Fibroblast of peridontal ligament (primary cell): ENCODE measurements at regions not wholly inside any gene's neighbourhood (a gene's known extent, or its start where the extent isn't known, plus 50 kb on each side); places are given as distances from the start of the nearest gene placed in this dataset.
A peak's percentile ranks its signal among the peaks of the same experiment; 100 is the strongest.

ENCODE experiments used
- DNase-seq: peaks from one replicate; pipeline ENCODE4 v3.0.0-alpha.2; 2010; ENCODE audit errors: extremely low read depth

DNA sequence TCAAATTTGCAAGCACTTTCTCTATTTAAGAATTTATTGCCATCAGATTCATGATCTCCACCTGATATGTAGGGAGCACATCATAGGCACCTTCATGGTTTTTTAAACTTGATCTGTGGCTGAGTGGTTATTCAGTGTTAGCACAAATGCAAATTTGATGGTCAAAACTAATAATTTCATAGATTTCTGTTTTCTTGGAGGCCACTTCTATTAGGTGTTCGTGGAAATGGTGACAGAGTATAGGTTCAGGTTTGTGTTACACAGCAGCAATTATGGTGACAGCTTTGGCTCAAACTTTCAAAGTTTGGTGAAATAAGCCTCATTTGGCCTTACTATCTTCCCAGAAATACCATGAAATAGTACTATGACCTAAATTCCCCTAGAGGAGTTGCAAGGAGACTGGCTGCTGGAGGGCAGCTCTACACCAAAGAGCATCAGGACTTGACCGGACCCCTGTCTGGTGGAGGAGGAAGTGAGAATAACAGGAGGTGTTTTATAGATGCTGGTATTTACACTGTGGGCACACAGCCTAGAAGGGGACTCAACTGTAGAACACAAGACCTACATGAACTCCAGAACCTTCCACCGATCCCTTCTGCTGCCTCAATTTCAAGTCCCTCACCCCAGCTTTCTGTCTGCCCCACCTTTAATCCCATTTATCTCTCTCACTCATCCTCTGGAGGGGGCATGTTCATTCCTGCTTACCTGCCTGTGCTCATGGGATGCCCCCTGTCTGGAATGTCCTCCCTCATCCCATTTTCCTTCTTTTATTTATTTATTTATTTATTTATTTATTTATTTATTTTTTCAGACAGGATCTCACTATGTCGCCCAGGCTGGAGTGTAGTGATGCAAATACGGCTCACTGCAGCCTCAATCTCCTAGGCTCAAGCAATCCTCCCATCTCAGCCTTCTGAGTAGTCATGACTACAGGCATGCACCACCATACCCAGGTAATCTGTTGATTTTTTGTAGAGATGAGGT lies 132.9 kb upstream of the SIX2 start:
- no peak for DNase-seq

DNA sequence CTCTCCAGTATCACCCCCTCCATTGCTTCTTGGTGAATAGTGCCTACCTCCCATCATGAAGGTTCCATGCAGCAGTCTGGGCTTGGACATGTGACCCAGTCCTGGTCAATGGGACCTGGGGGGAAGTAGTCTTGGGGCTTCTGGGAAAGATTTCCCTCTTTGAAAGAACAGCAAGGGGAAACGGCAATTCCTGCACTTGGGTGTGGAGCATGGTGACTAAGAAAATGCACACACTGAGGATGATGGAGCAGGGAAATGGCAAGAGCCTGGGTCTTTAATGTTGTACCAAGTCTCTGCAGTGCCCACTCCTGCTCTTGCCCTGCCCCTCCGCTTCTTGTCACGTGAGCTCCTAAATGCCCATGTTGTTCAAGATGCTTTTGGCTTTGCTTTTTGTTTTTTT lies 131.4 kb upstream of the SIX2 start:
- DNase-seq, result no peak

DNA sequence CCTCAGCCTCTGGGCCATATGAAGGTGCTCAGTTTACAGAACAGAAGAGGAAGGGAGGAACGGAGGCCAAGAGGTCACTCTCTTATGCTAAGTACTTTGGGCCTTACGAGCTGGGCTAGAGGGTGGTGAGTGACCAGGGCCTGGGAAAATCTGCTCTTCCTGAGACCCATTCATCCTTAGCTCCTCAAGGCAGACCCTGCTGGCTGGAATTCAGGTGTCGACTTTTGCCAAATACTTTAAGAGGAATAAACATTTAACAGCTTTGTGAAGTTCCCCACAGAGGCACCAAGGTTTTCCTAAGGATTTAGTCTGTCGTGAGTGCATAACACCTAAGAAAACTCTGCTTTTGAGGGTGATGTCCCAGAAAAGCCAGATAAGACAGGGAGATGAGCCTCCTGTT lies 129.7 kb upstream of the SIX2 start:
- DNase-seq, result no peak

DNA sequence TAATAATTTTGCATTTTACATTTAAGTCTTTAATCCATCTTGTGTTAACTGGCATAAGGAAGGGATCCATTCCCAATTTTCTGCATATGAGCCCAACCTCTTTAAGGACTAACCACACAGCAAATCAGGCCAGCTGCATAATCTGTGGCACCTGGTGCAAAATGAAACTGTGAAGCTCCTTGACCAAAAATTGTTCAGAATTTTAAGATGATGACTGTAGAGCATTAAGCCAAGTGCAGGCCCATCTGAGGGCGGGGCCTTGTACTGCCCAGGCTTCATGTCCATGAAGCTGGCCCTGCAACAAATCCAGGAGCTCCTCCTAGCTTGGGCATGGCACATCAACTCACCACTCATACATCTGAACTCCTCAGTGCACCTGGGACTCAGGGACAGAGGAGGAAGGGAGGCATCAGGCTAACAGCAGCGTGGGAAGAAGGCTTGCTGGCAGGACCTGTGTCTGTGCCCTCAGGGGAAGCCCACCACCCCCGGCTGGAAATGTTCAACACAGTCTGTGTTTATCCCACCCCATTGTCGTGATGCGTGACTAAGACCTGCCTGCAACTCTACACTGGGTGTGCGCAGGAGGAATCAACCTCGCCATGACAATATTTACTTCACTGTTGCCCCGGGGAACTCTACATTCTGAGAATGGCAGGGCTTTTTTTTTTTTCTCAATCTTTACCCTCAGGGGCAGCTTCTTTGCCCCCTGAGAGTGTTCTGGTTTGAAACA lies 128.9 kb upstream of the SIX2 start:
- DNase-seq, result no peak

DNA sequence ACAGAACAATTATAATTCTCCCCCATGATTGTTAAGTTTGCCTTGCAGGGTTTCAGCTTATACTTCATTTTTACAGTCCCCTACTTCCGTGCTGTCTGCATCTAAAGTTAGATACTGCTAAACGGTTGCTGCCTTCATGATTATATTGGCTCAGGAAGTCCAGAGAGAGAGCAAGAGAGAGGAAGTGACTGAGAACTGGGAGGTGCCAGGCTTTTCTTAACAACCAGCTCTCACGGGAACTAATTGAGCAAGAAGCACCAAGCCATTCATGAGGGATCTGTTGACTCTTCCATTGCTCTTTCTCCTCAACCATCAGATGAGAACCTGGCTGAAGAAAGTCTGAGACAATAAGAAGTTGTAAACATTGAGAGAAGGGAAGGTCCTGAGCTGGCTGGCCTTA lies 125.5 kb upstream of the SIX2 start:
- DNase-seq, result peak; percentile 67

DNA sequence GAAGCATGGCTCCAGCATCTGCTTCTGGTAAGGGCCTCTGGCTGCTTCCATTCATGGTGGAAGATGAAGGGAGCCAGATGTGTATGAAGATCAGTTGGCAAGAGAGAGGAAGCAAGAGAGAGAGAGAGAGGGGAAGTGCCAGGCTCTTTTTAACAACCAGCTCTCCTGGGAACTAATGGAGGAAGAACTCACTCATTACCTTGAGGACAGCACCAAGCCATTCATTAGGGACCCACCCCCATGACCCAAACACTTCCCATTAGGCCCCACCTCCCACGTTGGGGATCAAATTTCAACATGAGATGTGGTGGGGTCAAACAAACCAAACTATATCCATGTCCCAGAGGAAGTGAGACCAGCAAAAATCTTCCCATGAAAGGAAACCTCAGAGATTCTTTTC lies 124.8 kb upstream of the SIX2 start:
- no peak for DNase-seq

DNA sequence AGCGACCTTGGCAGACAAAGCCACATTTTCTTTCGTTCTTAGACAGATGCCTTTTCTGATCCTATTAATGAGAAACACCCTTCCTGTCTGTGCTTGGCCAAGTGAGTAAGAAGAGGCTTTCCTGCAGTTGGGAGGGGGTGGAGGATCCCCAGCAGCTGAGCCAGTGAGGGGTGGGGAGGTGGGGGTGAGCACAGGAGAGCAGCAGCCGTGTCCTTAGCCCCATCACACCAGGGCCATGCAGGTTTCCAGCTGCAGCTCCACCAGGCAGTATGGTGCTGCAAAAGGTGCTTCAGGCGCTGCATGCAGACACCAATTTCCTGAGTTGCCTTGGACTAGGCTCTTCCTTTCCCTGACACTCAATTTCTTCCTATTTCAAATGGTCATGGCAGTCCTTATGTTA lies 123.3 kb upstream of the SIX2 start:
- no peak for DNase-seq

DNA sequence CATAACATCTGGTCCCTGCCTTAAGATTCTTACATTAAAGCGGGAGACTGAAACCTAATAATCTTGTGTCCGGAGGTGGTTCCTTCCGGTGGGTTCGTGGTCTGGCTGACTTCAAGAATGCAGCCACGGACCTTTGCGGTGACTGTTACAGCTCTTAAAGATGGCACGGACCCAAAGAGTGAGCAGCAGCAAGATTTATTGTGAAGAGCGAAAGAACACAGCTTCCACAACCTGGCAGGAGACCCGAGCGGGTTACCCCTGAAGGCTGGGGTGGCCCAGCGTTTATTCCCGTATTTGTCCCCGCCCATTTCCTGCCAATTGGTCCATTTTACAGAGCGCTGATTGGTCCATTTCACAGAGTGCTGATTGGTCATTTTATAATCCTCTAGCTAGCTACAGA lies 122.3 kb upstream of the SIX2 start:
- DNase-seq, result no peak

DNA sequence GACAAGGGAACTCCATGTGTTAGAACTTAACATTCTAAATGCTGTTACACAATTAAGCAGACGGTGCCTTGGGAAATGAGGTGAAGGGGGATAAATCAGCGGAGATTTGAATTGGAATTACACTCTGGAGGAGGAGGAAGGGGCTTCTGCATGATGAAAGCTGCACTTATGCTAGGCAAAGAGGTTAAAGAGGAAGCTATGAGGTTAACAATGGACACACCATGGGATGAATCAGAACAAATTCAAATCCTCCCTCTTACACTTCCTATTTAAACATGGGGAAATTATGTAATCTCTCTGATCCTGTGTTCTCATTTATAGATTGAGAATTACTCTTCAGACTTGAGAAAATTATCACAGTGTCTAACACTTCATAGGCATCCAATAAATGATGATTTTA lies 121.5 kb upstream of the SIX2 start:
- DNase-seq, result no peak

DNA sequence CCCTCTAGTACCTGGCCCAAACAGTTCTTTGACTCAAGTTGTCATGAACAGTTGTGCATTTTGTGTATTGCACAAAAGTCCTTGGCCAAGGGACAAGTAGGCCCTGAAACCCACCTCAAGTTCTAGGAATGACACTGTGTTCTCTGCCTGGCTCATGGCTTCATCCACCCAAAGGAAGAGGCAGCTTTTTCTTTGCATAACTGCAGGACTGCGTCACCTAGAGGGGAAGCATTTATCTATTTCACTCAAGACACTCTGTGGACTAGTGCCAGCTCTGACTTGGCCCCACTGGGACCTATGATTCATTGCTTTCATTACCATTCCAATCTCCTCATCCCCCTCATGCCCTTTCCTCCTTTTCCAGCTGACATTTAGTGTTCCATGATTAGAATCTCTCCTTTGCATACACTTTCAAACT lies 119.3 kb upstream of the SIX2 start:
- peak; percentile 98 for DNase-seq

DNA sequence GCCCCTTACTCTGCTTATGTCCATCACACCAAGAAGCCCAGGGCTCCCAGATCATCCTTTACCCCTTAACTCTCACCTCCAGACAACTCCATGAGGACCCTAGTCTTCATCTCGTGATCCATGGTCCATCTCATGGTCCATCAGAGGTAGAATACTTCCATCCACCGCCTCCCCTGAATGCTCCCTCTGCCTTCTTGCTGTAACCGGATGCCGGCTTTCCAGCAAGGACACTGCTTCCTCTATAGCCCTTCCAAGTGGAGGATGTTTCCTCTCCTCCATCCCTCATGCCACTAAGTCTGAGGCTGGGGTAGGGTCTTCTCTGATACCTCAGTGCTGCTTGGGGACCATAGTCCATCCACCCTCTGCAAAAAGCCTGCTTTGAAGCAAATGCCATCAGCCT lies 118.6 kb upstream of the SIX2 start:
- no peak for DNase-seq

DNA sequence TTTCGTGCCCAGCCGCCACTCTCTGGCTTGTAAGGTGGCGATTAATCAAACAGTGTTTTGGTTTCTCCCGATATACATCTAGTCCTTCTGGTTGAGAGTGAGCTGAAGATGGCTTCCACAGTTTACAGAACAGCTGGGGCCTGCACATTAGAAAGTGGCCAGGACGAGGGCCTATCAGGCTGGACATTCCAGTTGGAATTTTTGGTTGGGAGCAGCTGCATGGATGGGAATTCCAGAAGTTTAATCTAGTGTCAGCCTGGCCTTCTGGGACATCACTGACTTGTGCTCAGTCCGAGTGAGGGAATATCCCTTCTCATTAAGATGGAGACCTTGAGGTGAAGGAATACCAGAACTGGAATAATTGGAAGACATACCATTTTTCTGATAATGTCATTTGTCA lies 118.1 kb upstream of the SIX2 start:
- no peak for DNase-seq

DNA sequence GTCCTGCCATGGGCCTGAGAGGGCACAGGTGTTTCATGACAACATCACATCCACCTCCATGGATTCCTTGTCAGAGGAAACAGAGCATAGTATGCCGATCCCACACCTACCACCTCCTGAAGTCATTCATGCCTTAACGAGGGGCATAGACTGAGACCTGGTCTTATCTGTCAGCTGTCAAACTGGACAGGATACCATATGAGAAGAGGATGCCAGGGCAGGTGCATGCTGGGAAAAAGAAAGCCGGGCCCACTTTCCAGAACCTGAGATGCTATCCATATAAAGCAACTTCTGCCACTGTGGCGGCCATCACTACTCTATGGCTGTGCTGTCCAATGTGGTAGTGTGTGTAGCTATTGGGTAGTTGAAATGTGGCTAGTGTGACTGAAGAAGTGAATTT lies 116.0 kb upstream of the SIX2 start:
- DNase-seq, result no peak

DNA sequence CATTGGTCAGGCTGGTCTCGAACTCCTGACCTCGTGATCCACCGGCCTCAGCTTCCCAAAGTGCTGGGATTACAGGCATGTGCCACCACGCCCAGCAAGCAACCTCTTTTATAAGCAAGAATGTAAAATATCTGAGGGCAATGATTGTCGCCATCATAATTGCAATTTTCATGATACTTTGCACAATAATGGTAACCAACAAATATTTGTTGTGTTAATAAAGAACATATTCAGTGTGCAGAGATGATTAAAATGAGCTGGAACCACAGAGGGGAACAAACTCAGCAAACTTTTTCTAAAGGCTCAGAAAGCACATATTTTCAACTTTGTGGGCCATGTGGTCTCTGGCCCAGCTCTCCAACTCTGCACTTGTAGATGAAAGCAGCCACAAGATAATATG lies 115.2 kb upstream of the SIX2 start:
- peak; percentile 18 for DNase-seq

DNA sequence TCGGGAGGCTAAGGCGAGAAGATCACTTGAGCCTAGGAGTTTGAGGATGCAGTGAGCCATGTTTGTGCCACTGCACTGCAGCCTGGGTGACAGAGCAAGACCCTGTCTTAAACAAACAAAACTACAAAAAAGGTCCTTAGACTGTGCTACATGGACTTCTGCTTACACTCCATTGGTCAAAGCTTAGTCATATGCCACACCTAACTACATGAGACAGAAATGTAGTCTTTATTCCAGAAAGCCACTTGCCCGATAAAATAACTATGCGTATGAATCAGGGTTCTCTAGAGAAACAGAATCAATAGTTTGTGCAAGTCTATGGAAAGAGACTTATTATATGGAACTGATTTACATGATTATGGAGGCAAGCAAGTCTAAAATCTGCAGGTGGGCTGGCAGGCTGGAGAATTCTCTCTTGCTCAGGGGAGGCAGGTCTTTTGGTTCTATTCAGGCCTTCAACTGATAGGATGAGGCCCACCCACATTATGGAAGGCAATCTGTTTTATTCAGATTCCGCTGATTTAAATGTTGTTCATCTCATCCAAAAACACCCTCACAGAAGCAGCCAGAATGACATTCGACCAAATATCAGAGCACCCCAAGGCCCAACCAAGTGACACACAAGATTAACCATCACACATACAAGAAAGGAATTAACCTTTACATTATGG lies 114.4 kb upstream of the SIX2 start:
- no peak for DNase-seq

DNA sequence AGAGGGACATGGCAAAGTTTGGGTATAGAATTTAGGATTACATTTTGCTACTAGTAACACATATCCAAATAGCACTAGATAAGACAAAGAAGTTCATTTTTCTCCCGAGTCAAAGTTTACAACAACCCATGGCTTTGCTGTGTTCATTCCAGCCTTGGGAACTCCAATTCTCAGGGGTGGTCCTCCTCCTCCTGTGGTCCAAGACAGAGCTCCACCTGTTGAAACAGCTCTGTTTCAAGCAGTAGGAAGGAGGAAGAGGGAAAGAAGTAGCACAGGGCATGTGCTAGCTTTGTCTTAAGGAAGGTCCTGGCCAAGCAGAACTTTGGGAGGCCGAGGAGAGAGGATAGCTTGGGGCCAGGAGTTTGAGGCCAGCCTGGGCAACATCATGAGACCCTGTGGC lies 113.8 kb upstream of the SIX2 start:
- no peak for DNase-seq

DNA sequence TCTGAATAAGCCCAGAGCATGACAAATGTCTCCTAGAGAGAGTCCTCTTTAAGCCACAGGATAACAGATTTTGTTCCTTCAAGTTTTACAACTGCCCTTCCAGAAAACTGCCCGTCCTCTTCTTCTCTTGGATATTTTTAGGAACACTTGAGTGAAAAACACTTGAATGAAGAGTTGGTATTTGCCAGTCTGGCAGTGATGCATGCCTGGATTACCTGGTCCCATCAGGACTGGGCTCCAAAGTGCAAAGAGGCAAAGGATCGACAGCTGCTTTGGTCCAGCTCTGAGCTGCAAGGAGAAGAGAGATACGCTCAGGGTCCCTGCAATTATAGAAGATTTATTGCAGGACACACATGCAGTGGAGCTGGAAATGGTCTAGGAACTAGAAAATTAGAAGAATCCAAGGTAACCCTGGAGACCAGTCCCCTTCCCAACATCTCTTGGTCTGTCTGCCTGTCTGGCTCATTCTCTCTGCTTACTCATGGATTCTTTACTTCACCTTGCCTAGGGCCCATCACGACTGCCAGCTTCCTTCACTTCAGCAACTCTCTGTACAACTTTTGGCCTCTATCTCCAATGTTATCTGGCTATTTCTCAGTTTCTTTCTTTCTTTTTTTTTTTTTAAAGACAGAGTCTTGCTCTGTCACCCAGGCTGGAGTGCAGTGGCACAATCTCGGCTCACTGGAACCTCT lies 112.1 kb upstream of the SIX2 start:
- DNase-seq, result no peak

DNA sequence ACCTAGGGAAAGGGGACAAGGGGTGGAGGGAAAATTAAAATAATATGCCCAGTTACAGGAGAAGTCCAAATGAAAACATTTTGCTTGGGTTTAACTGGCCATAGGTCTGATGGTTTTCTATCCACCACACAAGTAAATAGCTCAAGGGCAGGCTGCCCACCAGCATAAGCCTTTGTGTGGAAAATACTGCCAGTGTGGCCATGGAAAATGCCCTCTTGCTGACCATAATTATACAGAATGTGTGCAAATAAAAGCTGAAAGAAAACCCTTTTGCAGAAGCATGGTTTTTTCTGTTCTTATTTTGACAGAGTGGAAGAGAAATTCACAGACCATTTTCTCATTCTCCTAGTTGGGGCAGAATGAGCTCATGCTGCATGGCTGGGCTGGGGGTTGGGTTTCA lies 111.3 kb upstream of the SIX2 start:
- peak; percentile 77 for DNase-seq

DNA sequence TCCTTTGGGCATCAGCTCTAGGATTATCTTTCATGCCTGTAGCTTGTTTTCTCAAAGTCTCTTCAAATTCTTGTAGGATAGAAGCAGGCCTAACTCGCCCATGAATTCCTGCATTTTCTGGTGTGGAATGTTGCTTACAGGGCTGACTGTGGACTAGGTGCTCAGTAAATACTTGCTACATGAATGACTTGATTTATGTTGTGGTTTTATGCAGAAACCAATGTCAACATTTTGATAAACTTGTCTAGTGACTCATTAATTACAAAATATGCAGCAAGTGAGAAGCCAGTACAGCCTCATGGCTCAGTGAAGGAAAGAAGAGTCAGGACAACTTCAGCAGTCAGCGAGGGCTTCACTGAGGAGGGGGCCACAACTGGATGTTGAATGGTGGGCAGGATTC lies 110.6 kb upstream of the SIX2 start:
- DNase-seq, result peak; percentile 77

DNA sequence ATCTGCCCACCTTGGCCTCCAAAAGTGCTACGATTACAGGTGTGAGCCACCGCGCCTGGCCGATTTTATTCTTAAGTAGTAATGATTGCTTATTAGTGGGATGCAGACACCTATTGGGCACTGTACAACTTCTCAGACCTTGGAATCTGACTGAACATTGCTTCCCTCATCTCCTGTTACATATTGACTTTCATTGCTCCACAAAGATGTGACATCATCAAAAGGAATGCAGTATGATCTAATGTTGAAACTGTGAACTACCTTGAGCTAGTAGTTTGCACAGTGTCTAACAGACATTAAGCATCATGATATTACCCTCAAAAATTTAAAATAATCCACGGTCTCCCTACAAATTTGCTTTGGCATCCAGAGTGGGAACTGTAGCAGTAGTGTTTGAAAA lies 109.8 kb upstream of the SIX2 start:
- DNase-seq, result peak; percentile 66

DNA sequence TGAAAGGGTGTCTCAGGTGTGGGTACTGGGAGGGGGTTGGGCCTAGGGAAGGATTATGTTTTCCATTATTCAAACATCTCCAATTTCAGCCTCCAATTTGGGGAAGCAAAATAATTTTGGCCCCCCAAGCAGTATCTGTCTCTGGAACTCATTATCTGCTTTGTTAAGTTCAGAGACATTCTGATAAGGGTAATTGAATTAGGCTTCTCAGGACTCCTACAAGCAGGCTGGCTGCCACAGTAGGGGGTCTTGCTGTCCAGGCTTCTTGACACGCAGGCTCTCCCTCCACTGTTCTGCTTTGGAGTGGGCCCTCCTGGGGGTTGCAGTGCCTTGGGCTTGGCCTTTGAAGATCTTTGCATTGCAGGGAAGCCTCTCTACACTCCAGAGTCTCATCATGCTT lies 108.1 kb upstream of the SIX2 start:
- DNase-seq, result no peak

DNA sequence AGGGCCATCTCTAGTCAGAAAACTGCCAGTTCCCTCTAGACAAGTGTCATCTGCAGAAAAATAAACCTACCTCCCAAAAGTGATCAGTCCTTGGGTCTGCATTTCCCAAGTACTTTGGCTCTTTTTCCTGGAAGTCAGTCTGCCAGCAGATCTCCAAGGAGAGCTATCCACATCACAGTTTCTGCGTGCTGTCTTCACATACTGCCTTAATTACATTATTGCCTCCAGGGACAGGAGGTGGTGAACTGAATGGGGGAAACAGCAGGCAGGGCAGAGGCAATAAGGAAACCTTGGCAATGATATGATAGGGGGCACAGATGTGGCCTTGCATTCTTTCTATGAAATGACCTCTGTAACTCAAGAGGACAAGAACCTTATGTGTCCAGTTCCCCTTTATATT lies 105.9 kb upstream of the SIX2 start:
- peak; percentile 59 for DNase-seq
